ENCODE measurements at regions not wholly inside any gene's neighbourhood (a gene's known extent, or its start where the extent isn't known, plus 50 kb on each side); places are given as distances from the start of the nearest gene placed in this dataset.

DNA sequence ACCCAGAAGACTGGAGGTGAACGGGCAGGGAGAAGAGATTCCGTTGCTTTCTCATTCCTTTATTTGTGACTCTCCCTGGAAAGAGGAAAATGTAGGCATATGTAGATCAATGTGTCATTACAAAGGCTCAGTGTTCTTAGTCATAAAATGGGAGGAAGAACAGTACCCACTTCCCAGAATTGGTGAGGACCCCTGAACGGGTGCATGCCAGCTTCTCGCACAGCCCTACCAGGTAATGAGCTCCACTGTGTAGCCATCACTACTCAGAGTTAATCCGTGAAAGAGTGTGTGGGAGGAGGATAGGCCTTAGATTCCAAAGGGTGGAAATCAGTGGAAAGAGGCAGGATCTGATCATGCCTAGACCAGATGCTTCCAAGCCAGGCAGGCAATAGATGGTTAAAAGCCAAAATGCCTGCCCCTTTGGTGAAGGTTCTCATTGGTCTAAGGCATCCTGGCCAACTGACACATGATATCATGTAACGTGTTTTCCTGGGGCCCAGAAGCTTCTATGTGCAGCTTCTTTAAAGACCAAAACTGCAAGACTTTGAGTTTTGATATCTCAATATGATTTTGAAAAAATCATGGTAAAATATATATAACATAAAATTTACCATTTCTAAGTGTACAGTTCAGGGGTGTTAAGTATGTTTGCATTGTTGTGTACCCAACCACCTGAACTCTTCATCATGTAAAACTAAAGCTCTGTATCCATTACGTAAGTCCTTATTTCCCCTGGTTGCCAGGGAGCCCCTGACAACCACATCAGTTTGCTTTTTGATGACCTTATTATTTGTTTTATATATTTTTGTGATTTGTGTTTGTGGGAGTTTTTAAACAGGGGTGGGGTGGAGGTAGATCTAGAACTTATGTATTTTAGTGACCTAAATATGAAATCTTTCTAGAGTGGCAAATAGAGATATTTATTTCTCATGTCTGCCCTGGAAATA is 402.2 kb upstream of the CFAP20DC start:
- POLR2A ChIA-PET: no interaction called here
- no peak for DNase-seq (ENCODE audit: extremely low spot score)
- TF ChIP-seq LEF1 (IDR thresholded peaks at IDR 0.05; ENCODE audit: borderline replicate concordance) (no peak), NFRKB (IDR thresholded peaks at IDR 0.05) (no peak), ZNF384 (IDR thresholded peaks at IDR 0.05) (no peak), HDGF (IDR thresholded peaks at IDR 0.05; ENCODE audit: borderline replicate concordance) (no peak), L3MBTL2 (conservative IDR thresholded peaks at IDR 0.05) (no peak), FOXM1 (IDR thresholded peaks at IDR 0.05; ENCODE audit: borderline replicate concordance) (no peak), SP1 (IDR thresholded peaks at IDR 0.05) (no peak), FOXA1 (IDR thresholded peaks at IDR 0.05) (no peak), TARDBP (IDR thresholded peaks at IDR 0.05) (no peak), ARNT (IDR thresholded peaks at IDR 0.05) (no peak), SUZ12 (IDR thresholded peaks at IDR 0.05) (no peak), BHLHE40 (IDR thresholded peaks at IDR 0.05; ENCODE audit: borderline replicate concordance) (no peak), FOXK2 (IDR thresholded peaks at IDR 0.05) (no peak), ELF4 (IDR thresholded peaks at IDR 0.05) (no peak)
- TF ChIP-seq, protein P1, sequence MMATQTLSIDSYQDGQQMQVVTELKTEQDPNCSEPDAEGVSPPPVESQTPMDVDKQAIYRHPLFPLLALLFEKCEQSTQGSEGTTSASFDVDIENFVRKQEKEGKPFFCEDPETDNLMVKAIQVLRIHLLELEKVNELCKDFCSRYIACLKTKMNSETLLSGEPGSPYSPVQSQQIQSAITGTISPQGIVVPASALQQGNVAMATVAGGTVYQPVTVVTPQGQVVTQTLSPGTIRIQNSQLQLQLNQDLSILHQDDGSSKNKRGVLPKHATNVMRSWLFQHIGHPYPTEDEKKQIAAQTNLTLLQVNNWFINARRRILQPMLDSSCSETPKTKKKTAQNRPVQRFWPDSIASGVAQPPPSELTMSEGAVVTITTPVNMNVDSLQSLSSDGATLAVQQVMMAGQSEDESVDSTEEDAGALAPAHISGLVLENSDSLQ (IDR thresholded peaks at IDR 0.05): no peak
- CTCF ChIA-PET: no interaction called here

DNA sequence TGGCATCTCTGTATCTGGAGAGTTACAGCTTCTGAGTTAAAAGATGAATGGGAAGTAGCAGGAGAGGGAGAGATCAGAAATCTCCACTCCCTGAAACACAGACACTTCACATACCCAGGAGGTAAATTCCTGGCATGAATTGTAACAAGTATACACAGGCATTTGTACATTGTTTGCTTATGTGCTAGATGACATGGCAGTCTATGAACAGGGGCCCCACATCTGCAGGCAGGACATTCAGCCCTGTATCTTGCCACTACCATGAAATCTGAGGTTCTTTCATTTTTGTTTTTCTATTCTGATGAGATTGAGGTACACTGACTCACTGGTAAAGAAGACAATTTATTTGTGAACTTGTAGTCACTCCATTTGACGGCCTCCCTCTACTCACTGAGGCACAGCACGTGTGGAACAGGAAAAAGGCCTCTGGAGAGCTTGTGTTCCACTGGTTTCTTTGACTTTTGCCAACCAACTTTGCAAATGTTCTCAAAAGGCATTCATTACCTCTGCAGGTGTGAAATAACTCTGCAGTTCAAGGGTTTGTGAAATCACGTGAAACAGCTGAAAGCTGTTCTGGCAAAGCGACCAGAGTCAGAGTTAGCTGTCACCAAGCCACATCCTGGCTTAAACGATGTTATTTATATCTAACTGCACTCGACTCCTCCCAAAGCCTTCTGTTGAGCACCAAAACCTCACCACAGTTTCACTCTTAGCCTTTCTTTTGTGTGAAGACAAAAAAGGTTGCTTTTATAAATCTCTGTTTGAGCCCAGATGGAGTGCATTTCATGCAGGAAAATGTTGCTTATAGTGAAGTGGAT is 401.3 kb upstream of the CFAP20DC start:
- DNase-seq (ENCODE audit: extremely low spot score): no peak
- POLR2A ChIA-PET: no interaction called here
- TF ChIP-seq, protein P1 (IDR thresholded peaks at IDR 0.05): no peak
- TF ChIP-seq FOXK2 (IDR thresholded peaks at IDR 0.05) (no peak), L3MBTL2 (conservative IDR thresholded peaks at IDR 0.05) (no peak), ZNF384 (IDR thresholded peaks at IDR 0.05) (no peak), ARNT (IDR thresholded peaks at IDR 0.05) (no peak), HDGF (IDR thresholded peaks at IDR 0.05; ENCODE audit: borderline replicate concordance) (no peak)
- CTCF ChIA-PET: no interaction called here

DNA sequence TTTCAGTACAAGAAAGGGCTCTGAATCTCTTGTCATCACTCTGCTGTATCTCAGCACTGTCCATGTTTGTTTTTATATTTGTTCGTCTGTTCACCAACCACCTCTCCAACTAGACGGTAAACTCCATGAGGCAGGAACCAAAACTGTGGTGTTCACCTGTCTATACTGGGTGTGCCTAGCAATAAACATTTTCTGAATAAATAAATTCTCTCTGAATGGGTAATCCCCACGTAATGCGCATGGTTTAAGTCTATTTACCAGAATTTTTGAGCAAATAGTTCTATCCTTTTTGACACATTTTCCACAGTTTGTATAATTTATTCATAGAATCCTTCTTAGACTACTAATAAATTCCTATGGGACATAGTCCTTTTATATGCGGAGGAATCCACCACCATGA is 400.6 kb upstream of the CFAP20DC start:
- POLR2A ChIA-PET: no interaction called here
- CTCF ChIA-PET: no interaction called here
- no peak for DNase-seq (ENCODE audit: extremely low spot score)
- TF ChIP-seq ARNT (IDR thresholded peaks at IDR 0.05) (no peak), FOXK2 (IDR thresholded peaks at IDR 0.05) (no peak), CTBP1 (IDR thresholded peaks at IDR 0.05; ENCODE audit: borderline replicate concordance) (no peak), L3MBTL2 (conservative IDR thresholded peaks at IDR 0.05) (no peak), NFRKB (IDR thresholded peaks at IDR 0.05) (no peak), FOXM1 (IDR thresholded peaks at IDR 0.05; ENCODE audit: borderline replicate concordance) (no peak), BHLHE40 (IDR thresholded peaks at IDR 0.05; ENCODE audit: borderline replicate concordance) (no peak), SP1 (IDR thresholded peaks at IDR 0.05) (no peak), FOXA1 (IDR thresholded peaks at IDR 0.05) (no peak), HDGF (IDR thresholded peaks at IDR 0.05; ENCODE audit: borderline replicate concordance) (no peak), ELF4 (IDR thresholded peaks at IDR 0.05) (no peak), LEF1 (IDR thresholded peaks at IDR 0.05; ENCODE audit: borderline replicate concordance) (no peak), SUZ12 (IDR thresholded peaks at IDR 0.05) (no peak), TARDBP (IDR thresholded peaks at IDR 0.05) (no peak), ZNF384 (IDR thresholded peaks at IDR 0.05) (no peak)
- TF ChIP-seq, protein P1 (IDR thresholded peaks at IDR 0.05): no peak

DNA sequence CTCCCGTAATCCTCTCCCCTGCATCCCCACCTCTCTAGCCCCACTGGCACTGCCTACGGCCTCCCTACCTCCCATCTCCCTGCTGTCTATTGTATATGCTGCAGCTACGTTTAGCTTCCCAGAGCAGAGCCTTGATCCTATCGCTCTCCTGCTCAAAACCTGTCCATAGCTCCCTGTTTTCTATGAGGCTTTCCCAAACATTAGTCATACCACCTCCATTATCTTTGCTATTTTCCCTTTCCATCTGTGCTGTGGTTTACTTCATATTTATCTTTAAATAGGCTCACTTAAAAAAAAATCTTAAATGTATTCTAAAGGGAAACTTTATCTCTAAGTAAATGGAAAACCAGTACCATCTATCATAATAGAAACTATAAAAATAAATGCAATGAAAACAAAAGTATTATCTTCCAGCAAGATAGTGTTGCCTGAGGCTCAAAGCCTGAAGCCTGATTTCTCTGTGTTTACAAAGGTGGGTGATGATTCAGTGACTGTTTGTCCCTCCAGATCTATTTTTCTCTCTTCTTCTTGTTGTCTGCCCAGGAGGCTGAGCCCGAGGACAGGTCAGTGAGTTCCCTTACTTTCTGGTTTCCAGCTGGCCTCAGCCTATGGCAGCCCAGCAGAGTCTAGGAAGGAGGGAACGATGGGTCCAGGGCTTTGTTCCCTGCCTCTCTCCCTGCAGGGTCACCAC is 397.1 kb upstream of the CFAP20DC start:
- POLR2A ChIA-PET: no interaction called here
- DNase-seq (ENCODE audit: extremely low spot score): no peak
- TF ChIP-seq L3MBTL2 (conservative IDR thresholded peaks at IDR 0.05): no peak
- no peak for TF ChIP-seq ELF4 (IDR thresholded peaks at IDR 0.05)
- no peak for TF ChIP-seq ARNT (IDR thresholded peaks at IDR 0.05)
- no peak for TF ChIP-seq TARDBP (IDR thresholded peaks at IDR 0.05)
- no peak for TF ChIP-seq LEF1 (IDR thresholded peaks at IDR 0.05; ENCODE audit: borderline replicate concordance)
- no peak for TF ChIP-seq SP1 (IDR thresholded peaks at IDR 0.05)
- TF ChIP-seq FOXM1 (IDR thresholded peaks at IDR 0.05; ENCODE audit: borderline replicate concordance): no peak
- no peak for TF ChIP-seq FOXK2 (IDR thresholded peaks at IDR 0.05)
- no peak for TF ChIP-seq CTBP1 (IDR thresholded peaks at IDR 0.05; ENCODE audit: borderline replicate concordance)
- no peak for TF ChIP-seq ZNF384 (IDR thresholded peaks at IDR 0.05)
- no peak for TF ChIP-seq BHLHE40 (IDR thresholded peaks at IDR 0.05; ENCODE audit: borderline replicate concordance)
- TF ChIP-seq, protein P1 (IDR thresholded peaks at IDR 0.05): no peak
- CTCF ChIA-PET: no interaction called here
